VCaP (cell line): ENCODE measurements at regions not wholly inside any gene's neighbourhood (a gene's known extent, or its start where the extent isn't known, plus 50 kb on each side); places are given as distances from the start of the nearest gene placed in this dataset.

Experiments used
- H3K27ac ChIP-seq: fragments of 450-650 bp; 2 replicates; pipeline ENCODE4 v1.5.1; 2017
- CTCF ChIP-seq: fragments of 450-650 bp; conservative IDR thresholded peaks from 2 replicates; pipeline ENCODE4 v1.5.1; 2017; ENCODE audit warnings: mild to moderate bottlenecking, moderate library complexity

DNA sequence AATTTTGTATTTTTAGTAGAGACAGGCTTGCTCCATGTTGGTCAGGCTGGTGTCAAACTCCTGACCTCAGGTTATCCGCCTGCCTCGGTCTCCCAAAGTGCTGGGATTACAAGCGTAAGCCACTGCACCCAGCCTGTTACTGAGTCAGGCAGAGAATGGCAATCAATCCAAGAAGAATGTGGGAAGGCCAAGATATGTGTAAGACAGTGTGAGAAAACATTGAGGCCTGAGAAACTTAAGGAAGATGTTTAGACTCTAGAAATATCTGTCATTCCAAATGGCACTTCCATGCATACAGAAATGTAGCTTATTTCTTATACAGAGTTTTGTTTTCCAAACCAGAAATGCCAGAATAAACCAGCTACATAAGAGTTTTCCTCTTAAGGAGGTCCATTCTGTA is 248.5 kb downstream of the ETS1 start:
- no peak for TF ChIP-seq CTCF
- no peak overlapping the region for H3K27ac ChIP-seq

- TF ChIP-seq CTCF = no peak
- no peak overlapping the region for H3K27ac ChIP-seq
These were observed 251.2 kb downstream of the ETS1 start for GRCh38 chr11:128336203-128336602.

DNA sequence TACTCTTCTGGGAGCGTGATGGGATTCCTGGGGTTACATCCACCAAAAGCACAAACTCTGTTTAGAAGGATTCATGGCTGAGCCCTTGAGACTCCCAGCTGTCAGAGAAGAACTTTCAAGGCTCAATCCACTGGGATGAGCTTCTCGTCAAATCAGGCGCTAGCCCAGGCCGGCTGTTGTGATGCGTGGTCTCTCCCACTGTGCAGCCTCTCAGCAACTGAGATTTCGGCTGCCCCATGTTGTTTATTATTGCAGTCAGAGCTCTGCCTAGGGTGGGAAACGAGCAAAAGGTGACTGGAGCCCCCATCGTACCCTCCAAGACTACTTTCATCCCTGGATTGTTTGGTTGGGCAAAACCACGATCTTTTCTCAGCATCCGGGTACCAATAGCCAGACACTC is 251.6 kb downstream of the ETS1 start:
- TF ChIP-seq CTCF = no peak

DNA sequence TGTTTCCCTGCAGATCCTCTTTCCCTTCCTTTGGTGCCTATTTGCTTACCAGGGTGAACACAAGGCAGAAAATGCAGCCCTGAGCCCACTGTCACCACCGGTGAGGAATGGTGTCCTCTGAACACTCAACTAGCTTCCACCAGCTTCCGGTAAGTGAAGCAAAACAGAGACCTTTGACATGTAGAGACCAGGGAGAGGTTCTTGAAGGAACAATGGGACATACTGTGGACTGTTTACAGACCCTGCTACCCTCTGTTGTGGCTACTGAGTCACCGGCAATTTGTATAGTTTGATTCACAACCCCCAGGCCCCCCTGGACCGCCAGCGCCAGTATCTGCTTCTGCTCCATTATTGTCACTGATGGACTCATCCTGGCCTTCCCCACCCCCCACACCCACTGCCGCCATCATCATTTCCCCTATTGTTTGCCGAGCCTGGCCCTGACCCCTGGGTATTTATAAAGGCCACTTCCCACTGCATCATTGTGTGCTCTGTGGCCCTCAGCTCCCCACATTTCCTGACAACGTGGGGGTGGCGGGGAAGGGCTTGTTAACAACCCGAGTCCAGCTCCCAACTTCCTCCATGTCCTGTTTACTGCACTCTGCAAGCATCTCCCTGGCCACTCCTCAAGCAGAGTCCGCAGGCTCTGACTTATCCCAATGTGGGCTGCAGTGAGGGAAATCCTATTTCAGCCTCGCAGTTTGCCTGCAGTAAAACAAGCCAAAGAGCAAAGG is 252.9 kb downstream of the ETS1 start:
- H3K27ac ChIP-seq = no peak overlapping the region
- TF ChIP-seq CTCF = no peak

More for the DNA sequence above, 251.6 kb downstream of the ETS1 start:
- H3K27ac ChIP-seq = no peak overlapping the region

- TF ChIP-seq CTCF = no peak
- H3K27ac ChIP-seq = no peak overlapping the region
These were observed 256.0 kb downstream of the ETS1 start for GRCh38 chr11:128331317-128331716.

GRCh38 chr11:128330203-128330602 is 257.2 kb downstream of the ETS1 start:
- H3K27ac ChIP-seq = no peak overlapping the region
- TF ChIP-seq CTCF = no peak

DNA sequence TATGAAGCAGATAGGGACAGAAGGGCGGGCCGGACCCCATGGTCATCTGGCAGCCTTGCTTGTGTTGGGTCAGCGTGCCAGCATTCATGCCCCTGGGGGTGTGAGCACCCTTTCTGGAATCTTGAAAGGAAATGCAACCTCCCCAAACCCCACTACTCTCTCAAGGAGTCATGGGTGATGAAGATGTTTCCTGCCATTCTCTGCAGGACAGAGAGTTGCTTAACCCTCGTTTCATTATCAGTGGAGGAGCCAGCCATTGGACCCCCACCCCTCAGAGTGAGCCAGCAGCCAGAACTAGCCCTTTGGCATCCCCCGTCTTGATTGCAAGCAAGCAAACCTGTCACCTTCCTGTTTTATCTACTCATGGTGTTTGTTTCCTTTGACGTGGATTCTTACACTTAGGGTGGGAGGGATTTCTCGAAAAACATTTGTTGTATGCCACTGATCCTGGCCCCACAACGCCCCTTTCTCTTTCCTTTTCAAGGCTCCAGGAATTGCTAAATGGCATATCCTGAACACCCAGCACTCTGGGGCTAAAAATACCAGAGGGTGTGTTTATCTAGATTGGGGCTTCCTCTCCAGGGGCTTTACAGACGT is 258.3 kb downstream of the ETS1 start:
- H3K27ac ChIP-seq = no peak overlapping the region
- TF ChIP-seq CTCF = no peak
